HG03558 (cell line): ENCODE measurements at regions not wholly inside any gene's neighbourhood (a gene's known extent, or its start where the extent isn't known, plus 50 kb on each side); places are given as distances from the start of the nearest gene placed in this dataset.

Experiments used
- ATAC-seq: cut with Tn5 transposase; IDR thresholded peaks from one replicate; pipeline ENCODE4 v1.9.1; 2021; ENCODE audit warnings: moderate number of reproducible peaks; ENCODE audit not compliant: unreplicated experiment; ENCODE audit errors: extremely low read depth

DNA sequence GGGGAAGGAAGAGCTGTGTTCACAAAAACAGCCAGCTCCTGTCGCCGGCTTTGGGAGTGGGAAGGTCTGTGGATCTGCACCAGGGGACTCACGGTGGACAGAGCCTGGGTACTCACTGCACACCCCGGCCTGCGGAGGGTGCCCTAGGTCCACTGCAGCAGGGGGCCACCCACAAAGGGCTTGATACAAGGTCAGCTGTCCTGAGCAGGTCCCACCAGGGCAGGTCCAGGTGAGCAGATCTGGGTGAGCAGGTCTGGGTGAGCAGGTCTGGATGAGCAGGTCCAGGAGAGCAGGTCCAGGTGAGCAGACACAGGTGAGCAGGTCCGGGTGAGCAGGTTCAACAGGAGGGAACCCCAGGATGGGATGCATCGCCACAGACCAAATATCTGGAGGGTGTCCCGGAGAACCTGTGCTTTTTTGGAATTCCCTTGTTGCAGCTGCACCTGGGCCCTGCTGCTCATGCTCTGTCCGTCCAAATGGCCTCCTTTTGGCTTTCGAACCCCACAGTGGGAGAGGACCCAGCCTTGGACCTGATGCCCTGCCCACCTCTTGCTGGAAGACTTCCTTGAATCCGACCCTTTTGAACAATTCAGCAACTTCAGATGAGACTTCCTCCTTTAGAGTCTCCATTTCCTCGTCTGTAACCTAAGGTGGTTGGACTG, 485.3 kb downstream of the TBC1D22A start:
- no peak for ATAC-seq

DNA sequence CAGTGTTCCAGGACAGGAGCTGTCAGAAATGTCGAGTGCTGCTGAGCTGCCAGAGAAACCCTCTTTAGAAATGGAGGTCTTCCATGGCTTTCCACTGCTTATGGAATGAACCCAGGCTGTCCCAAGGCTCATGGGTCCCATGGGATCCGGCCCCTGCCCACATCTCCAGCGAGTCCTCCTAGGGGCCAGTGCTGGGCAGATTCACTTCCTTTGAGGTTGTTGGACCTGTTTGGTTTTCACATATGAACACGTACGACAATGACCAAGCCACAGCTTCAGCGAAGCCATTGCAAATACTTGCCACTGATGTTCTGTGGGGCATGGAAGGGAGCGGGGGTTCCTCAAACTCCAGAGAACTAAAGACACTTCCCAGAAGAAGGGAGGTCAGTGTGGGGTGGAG, 483.3 kb downstream of the TBC1D22A start:
- ATAC-seq = no peak

DNA sequence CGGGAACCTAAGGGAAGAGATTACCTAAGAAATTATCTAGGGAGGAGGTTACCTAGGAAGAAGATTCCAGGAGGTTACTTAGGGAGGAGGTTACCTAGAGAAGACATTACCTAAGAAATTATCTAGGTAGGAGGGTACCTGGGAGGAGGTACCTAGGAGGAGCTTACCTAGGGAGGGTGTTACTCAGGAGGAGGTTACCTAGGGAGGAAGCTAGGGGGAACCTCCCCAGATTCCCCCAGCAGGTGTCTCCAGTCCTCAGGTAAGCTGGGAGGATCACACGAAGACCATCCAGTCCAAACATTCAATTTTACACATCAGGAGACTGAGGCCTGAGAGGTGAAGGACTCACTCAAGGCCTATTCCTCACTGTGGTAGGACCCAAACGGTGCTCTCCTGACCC, 482.8 kb downstream of the TBC1D22A start:
- ATAC-seq = no peak

DNA sequence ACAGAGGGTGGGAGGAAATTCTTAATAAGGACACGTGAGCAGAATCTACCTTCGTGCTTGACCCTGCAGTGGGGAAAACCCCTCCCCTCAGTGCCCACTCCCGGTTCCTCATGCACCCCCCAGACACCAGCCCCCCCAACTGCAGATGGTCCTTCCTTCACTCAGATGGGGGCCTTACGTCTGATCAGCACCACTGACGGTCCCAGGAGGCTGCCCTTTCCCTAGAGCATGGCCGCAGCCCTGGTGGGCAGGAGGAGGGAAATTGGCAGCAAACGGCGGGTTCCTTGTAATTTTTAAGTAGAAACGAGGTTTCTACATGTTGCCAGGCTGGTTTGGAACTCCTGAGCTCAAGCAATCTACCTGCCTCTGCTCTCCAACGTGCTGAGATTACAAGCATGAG, 477.7 kb downstream of the TBC1D22A start:
- ATAC-seq = no peak

DNA sequence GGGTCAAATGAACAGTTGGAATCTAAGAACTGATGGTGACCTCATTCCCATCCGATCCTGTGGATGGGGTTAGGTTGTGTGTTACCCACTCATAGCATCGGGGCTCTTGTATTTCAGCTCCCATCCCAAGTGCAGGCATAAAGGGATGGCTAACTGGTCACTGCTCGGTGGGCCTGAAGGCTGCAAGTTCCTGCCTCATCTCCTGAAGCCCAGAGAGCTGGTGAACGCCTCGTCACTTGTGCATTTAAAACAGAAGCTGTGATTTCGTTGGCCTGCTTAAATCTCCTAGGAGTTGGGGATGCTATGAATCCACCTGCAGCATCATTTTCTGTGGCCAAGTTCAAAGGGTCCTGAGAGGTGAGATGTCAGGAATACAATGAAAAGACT, 477.0 kb downstream of the TBC1D22A start:
- ATAC-seq = no peak

DNA sequence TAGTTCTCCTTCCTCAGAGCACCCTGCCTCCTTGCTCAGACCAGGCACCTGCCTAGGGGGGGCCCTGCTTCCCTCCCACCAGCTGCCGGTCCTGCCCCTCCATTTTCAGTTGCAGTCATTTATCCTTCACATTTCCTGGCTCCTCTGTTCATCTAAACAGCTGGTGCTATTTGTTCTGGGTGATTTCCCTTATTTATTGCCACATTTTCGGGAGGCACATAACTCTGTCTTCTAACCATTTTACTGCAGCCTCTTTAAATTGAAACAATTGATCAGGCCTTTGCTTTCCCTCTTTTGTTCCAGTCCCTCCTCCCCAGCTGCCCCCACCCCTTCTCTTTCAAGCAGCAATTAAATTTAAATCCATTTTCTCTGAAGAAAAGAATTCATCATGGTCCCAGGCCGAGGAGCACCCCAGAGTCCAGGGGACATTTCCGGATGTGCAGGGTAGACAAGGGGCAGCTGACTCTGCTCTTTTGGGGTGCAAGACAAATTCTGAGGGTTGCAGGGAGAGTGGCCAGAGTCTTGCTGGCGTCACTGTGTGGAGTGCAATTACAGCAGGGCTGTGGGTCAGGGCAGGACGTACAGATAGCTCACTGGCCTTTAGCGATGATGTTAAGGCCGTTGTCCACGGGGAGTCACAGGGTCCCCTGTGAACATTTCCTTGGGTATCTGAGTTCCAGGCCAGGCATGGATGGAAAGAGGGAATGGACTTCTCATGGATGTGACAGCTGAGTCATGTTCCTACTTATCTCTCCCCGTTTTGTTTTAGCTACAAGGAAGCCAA, 476.4 kb downstream of the TBC1D22A start:
- no peak for ATAC-seq

DNA sequence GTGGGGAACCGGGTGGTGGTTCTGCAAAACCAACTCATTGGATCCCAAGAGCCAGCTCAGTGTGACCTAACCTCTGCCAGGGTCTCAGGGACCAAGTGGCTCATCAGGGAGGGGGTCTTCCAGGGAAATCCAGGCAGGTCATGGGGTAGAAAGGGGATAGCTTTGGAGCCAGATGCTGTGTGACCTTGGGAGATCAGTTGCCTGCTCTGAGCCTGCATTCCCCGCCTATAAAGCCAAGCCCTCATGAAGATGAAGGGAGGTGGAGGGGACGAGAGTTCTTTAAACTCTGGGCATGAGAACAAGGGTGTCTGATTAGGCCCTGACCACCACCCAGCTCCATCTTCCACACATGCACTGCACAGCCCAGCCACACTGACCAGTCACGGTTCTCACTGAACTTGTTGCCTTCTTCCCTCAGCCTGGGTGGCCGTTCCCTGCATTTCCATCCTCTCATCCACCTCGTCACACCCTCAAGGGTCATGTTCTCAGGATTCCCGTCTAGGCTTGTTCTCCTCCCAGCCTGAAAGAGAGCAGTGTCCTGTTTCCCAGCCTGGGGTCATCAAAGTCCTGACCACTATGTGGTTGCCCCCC, 475.5 kb downstream of the TBC1D22A start:
- ATAC-seq = no peak

DNA sequence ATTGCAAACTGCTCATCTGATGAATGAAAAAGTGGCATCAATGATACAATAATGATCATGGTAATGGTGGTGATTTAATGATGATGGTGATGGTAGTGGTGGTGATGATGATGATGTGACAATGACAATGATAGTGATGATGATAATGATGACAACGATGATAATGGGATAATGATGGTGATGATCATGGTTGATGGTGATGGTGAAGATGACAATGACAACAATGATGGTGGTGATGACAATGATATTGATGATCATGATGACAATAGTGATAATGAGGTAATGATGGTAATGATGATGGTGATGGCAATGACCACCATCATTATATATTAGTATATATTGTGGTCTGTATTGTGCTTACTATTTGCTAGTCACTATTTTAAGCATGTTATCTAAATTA, 474.3 kb downstream of the TBC1D22A start:
- no peak for ATAC-seq

DNA sequence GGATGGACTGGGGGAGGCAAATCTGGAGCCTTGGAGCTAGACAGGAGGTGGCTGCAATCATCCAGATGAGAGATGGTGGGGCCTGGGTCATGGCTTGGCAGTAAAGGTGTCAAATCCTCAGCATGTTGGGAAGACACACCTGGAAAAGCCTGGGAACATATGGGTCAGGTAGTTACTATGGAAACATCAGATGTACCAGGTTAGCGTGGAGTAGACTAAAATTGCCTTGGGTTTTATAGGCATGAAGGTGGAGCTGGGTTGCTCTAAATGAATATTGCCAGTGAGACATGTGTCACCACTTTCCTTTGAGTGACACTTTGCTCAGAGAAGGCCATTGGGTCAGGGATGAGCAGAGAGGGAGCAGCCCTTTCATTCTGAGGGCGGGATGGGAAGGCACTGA, 473.7 kb downstream of the TBC1D22A start:
- ATAC-seq = no peak

DNA sequence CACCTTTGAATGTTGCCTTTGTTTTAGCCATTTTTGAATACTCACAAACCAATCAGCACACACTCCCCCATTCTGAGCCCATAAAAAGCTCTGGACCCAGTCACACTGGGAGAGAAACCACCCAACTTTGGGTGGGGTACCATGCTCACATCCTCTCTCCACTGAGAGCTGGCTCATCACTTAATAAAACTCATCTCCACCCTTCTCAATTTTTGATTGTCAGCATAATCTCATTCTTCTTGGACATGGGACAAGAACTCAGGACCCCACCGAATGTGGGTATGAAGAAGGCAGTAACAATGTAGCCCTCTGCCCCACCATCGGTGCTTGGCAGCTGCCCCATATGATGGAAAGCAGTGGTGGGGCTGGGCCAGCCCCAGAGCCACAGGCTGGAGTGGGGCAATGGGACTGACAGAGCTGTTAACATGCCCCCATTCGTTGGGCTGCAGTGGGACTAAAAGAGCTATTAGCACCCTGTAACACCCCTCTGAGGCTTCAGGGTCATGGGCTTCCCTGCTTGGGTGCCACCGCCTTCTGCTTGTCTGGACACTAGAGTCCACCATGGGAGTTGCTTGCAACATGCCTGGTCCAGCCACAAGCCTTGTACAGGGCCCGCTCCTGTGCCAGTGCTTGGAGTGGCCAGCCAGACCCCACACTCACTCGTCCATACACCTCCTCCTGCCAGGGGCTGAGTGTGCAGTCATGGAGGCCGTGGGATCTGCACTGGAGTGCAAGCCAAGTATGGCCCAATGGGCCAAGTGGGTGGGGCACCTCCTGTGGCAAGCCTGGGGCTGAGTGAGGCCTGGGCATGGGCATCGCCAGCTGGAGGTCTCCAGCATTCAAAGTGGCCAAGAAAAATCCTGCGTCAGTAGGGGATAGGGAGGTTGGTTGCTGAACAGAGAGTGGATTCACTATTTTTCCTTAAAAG, 471.1 kb downstream of the TBC1D22A start:
- ATAC-seq = no peak

DNA sequence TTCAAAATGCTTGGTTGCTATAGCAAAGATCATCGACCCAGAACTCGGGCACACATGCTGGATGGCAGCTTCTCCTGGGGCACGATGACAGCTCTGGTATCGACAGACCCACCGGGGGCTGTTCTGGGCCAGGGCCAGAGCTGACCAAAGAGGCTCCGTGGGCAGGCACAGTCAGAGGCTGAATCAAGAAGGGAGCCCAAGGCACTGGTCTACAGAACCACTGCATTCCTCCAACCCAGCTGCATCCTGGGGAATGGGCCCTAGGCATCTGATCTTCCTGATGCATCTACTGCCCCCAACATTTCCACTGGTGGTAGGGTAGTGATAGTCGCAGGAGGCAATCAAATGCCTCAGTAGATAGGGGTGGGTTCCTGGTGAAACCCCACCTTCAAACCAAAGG, 470.3 kb downstream of the TBC1D22A start:
- no peak for ATAC-seq

DNA sequence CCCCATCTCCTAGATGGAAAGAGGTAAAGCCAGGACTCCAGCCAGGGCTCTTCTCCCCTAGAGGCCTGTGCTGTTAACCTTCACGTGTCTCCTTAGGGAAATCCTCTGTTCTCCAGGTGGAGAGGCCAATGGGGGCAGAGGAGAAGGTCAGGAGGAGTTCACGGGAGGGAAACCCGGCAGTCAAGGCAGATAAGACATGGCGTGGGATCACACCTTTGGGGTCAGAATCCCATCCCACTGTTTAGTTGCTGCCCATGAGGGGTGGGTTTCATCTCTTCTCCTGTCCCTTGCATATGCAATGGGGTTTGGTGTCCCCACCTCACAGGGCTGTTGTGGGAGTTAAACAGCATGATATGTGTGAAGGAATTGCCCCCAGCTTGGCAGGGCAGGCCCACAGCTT, 469.7 kb downstream of the TBC1D22A start:
- no peak for ATAC-seq

DNA sequence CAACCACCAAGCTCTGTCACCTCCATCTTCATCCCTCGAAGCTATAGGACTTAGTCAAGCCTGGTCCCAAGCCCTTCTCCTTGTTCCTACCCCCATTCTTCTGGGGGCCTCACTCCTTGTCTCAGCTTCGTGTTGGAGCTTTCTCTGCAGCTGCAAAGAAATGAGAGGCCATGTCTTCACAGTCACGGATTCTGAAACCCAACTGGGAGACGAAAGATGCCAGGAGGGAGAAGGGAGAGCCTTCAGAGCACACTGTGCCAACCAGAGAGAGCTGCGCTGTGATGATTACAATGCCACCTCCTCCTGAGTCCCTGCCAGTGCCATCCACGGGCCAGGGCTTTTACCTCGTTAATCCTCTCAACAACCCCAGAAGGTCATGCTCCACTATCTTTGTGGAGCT, 469.3 kb downstream of the TBC1D22A start:
- ATAC-seq = no peak

DNA sequence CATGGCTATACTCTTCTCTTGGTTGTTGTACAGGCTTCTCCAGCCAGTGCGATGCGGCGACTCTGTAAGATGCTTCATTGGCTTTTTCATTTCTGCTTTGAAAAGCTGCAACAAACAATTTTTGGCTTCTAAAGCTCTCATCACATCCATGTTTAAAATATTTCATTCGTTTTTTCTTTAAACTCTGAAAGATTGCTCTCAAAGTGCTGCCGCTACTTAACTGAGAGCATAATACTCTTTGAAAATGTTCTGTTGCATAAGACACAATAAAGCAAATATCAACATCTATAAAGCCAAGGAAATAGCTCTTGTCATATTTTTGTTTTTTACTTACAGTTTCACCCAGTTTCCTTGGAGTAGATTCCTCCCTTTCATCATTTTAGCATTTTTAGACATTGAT, 468.3 kb downstream of the TBC1D22A start:
- no peak for ATAC-seq

DNA sequence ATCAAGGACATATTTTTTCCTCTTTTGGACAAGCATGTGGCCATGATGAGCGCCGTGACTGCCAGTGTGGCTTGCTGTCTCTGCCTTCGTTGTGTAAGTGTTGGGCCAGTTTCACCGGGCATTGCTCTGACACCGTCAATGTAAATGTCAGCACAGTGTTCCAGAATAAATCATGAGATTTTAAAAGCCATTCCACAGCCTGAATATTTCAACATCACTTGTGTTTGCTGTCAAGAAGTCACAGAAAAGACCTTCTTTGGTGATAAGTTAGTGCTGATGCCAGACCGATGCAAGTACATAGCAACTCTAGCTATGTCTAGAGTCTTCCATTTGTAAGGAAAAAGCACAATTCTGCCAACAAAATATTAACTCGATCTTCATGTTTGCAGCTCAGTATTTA, 467.8 kb downstream of the TBC1D22A start:
- ATAC-seq = no peak

DNA sequence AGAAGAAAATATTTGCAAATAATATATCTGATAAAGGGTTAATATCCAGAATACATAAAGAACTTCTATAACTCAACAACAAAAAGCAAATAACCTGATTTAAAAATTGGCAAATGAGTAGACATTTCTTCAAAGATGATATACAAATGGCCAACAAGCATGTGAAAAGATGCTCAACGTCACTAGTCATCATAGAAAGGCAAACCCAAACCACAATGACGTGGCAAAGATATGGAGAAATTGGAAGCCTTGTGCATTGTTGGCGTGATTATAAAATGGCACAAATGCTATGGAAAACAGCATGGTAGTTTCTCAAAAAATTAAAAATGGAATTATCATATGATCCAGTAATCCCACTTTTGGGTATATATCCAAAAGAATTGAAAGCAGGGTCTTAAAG, 466.3 kb downstream of the TBC1D22A start:
- ATAC-seq = no peak

DNA sequence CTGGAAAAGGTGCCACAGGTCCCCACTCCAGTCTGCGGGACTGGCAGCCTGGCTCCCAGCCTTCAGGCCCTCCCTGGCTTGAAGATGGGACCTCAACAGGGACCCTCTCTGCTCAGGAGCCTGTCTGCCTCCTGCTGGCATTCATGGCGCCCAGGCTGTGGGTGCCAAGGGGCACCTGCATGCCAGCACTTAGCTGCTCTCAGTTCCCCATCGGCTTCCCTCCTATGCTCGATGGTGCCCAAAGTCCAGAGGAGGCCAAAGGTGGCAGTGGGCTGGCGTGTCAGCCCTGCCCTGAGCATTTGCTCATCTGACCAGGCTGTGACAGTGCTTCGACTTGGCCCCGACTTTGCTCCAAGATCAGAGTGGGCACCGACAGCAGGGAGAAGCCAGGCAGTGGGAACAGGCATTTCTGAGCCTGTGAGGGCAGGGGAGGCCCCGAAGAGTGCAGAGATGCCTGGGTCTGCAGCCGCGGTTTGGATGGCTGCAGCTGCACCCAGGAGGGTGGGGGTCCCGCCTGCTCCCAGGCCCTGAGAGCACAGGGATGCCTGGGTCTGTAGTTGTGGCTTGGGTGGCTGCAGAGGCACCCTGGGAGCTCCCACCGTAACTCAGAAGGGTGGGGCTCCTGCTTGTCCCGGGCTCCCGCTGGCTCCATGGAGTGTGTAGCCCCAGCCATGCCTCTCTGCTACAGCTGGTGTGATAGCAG, 463.6 kb downstream of the TBC1D22A start:
- no peak for ATAC-seq

DNA sequence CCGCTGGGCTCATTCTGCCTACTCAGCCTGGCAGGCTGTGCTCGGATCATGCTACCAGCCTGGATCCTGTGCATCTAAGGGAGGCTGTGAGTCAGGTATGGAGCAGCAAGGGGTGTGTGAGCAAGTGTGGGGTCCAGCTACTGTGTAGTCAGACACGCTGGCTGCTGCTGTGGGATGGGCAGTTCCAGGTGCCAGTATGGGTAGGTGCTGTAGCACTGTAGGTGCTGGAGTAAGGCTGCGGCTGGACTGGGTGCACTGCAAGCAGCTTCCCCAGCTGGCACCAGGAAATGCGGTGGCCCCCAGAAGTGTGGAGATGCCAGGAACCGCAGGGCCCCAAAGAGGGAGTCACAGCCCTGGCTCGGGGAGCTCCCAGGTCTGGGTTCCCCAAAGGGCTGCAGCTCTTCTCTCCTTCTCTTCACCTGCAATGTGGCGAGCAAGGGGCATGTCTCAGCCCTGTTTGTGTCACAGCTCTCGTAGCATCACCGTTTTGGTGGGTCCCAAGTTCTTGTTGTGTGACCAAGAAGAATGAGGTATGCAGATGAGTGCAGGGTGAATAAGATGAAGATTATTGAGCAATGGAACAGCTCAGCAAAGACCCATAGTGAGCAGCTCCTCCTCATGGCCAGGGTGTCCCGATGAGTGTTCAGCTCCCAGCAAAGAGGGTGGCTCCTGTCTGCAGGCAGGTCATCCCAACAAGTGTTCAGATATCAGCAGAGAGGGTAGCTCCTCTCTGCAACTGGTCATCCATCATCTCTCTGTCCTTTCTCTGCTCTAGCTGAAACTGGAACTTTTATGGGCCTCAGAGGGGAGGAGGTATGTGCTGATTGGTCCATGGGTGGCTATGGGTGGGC, 462.9 kb downstream of the TBC1D22A start:
- ATAC-seq = no peak
